Activated CD4-positive, alpha-beta T cell treated with anti-CD3 and anti-CD28 coated beads, Interleukin-2, amount 50 U/mL, for 24 hours (primary cell): ENCODE measurements at regions not wholly inside any gene's neighbourhood (a gene's known extent, or its start where the extent isn't known, plus 50 kb on each side); places are given as distances from the start of the nearest gene placed in this dataset.
A peak's percentile ranks its signal among the peaks of the same experiment; 100 is the strongest.

Experiments
- DNase-seq, 2 donors: peaks; one replicate each; pipeline ENCODE4 v3.0.0-alpha.2; 2020; ENCODE audit warnings: low read depth in 1 of 2, low spot score in 1 of 2

GRCh38 chr3:87354398-87354797, 78.0 kb upstream of the POU1F1 start:
- DNase-seq: no peak

DNA sequence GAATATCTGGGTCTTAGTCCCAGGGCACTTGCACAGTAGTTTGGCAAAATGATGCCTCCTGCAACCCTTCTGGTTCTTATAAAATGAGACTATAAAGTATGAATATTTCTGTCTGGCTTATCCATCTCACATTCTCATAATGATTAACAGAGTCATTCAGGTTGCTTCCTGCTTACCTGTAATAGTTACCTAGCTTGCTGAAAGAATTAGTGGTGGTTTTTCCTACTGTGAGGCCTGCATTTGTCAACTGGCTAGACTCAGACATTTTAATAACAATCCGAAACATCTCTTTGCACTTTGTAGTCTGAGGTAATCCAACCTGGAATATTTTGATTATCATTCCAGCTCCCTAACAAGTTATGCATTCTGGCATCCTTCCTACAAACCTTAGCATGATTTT, 75.6 kb upstream of the POU1F1 start:
- no peak for DNase-seq

GRCh38 chr3:87350367-87351199, 74.2 kb upstream of the POU1F1 start:
- DNase-seq: peak in 1 of 2 donors; percentile 32

DNA sequence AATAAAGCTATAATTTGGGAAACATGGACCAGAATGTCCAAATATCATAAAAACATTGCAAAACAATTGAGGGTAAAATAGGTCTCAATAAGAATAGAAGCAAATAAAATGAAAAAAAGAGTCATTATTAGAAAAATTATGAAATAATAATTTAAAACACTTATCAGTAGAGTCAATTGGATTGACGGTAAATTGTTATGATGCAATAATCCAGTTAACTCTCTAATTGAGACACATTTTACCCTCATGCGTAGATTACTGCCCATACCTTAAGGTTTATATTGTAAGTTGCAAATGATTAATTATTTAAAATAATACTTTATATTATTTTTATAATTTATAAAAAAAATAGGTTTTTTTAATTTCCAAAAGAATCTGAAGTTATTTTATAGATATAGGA, 73.4 kb upstream of the POU1F1 start:
- DNase-seq: no peak

- no peak for DNase-seq
Observed at GRCh38 chr3:87336761-87337160, 60.4 kb upstream of the POU1F1 start.

DNA sequence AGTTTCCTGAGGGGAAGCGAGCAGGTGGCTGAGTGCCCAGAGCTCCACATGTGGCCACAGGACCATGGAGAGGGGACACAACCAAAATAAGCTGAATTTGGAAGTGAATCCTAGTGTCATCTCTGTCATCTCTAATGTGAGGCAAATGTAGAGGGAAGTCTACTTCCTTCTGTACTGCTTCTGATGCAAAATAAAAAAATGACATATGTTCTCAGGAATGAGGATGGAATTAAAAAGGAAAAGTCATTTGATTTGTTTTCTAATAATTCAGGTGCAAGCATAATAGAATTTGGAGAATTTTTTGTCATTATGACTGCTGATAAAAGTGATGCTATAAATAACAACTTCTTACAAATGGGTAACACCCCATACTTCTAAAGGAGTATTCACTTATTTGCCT, 59.5 kb upstream of the POU1F1 start:
- DNase-seq: no peak

GRCh38 chr3:87333393-87333892, 57.1 kb upstream of the POU1F1 start:
- DNase-seq: peak in 1 of 2 donors; percentile 18

- DNase-seq: no peak
Observed at GRCh38 chr3:87332789-87333188, 56.4 kb upstream of the POU1F1 start.

GRCh38 chr3:87329065-87329464, 52.7 kb upstream of the POU1F1 start:
- no peak for DNase-seq
